ACC112 (cell line): ENCODE measurements at regions not wholly inside any gene's neighbourhood (a gene's known extent, or its start where the extent isn't known, plus 50 kb on each side); places are given as distances from the start of the nearest gene placed in this dataset.
A peak's percentile ranks its signal among the peaks of the same experiment; 100 is the strongest.
"Not testable (repeated sequence)": the region's sequence is repeated elsewhere in the genome, so short reads cannot be mapped to it uniquely, and the experiment has no call there.

Source experiments
- H2AFZ ChIP-seq: fragments of 200-600 bp; sonication (generic); one replicate; pipeline ENCODE4 v1.6.0; 2017; ENCODE audit warnings: antibody characterized with exemption, low read length; ENCODE audit not compliant: unreplicated experiment
- H3K27ac ChIP-seq: fragments of 200-600 bp; sonication (generic); 2 replicates; pipeline ENCODE4 v1.5.1; 2014; ENCODE audit warnings: low read depth, mild to moderate bottlenecking, antibody characterized with exemption, low read length, moderate library complexity
- H3K27me3 ChIP-seq: fragments of 200-600 bp; sonication (generic); 2 replicates; pipeline ENCODE4 v1.6.1; 2014; ENCODE audit warnings: mild to moderate bottlenecking, antibody characterized with exemption, low read length, moderate library complexity, mixed read lengths; ENCODE audit not compliant: insufficient read depth
- H3K36me3 ChIP-seq: fragments of 200-600 bp; sonication (generic); 2 replicates; pipeline ENCODE4 v1.6.1; 2016; ENCODE audit warnings: mild to moderate bottlenecking, antibody characterized with exemption, low read length, moderate library complexity, mixed read lengths; ENCODE audit not compliant: insufficient read depth
- H3K4me1 ChIP-seq: fragments of 200-600 bp; sonication (generic); one replicate; pipeline ENCODE4 v1.6.1; 2016; ENCODE audit warnings: low read length, mixed read lengths; ENCODE audit not compliant: insufficient read depth, unreplicated experiment, control insufficient read depth
- H3K4me3 ChIP-seq: fragments of 200-600 bp; sonication (generic); 2 replicates; pipeline ENCODE4 v1.5.1; 2014; ENCODE audit warnings: mild to moderate bottlenecking, low read depth, low read length
- H3K79me2 ChIP-seq: fragments of 200-600 bp; sonication (generic); one replicate; pipeline ENCODE4 v1.6.0; 2016; ENCODE audit warnings: low read length; ENCODE audit not compliant: control insufficient read depth, unreplicated experiment, insufficient read depth

DNA sequence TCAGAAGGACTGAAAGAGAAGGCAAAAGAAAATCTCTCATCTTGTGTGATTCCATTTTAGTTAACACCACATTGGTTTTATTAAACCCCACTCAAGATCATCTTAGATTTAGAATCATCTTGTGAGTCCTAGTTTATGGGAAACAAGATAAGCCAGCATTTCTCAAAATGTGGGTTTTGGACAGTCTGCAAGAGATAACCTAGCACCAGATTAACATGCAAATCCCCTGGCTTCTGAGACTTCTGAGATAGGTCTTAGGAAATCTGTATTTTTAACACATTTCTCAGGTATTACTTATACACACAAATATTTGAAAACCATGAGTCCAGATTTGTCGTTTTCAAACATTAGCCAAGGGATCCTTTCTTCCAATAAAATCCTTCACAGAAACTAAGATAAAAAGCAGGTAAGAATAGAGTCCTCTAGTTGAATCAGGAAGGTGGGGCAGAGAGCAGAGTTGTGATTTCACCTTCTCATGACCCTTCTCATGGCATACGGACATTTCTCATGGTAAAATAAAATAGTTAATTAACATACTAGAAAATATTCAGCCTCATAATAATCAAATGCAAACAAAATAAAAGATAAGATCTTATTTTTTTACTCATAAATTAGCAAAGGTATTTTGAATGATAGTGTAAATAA, 287.2 kb upstream of the FN1 start:
- peaks cover 35% of the 10 kb centered on the region for H3K4me1 ChIP-seq
- H3K27ac ChIP-seq, result peak overlapping the region; percentile 21
- no peak overlapping the region for H3K4me3 ChIP-seq
- no peaks in the 10 kb centered on the region for H3K79me2 ChIP-seq
- H3K27me3 ChIP-seq, result no peaks in the 10 kb centered on the region
- H3K36me3 ChIP-seq, result peaks cover 6% of the 10 kb centered on the region; the same call in 1 of the 2 replicates
- H2AFZ ChIP-seq, result peak overlapping the region; percentile 87

DNA sequence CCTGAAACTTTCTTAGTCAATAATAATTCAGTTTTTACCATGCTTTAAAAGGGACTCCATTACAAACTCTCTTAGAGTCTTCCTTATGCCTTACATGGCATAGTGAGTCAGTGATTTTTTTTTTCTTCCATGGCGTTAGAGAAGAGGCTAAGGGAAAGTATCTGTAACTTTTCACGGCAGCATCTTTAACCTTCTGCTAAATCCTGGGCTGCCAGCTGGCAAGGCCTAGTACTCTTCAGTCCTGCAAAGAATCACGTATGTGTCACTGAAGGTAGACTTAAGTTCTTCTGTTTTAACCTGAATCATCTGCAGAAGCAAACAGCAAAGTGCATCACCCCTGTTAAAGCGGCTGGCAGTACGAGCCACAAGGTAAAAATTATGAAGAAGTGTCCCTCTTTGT, 286.3 kb upstream of the FN1 start:
- no peaks in the 10 kb centered on the region for H3K27me3 ChIP-seq
- H2AFZ ChIP-seq, result no peak overlapping the region
- peaks cover 6% of the 10 kb centered on the region; the same call in 1 of the 2 replicates for H3K36me3 ChIP-seq
- H3K4me3 ChIP-seq, result no peak overlapping the region
- peak overlapping the region; percentile 13; the same call in 1 of the 2 replicates for H3K27ac ChIP-seq
- H3K79me2 ChIP-seq, result no peaks in the 10 kb centered on the region
- peaks cover 35% of the 10 kb centered on the region for H3K4me1 ChIP-seq

DNA sequence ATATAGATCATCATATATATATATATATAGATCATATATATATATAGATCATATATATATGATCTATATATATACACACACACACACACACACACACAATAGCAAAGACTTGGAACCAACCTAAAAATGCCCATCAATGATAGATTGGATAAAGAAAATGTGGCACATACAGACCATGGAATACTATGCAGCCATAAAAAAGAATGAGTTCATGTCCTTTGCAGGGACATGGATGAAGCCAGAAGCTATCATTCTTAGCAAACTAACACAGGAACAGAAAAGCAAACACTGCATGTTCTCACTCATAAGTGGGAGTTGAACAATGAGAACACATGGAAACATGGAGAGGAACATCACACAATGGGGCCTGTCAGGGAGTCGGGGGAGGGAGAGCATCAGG, 285.6 kb upstream of the FN1 start:
- not testable (repeated sequence) for H3K27me3 ChIP-seq, H3K4me3 ChIP-seq, H3K79me2 ChIP-seq, H3K27ac ChIP-seq, H2AFZ ChIP-seq, H3K36me3 ChIP-seq
- H3K4me1 ChIP-seq, result peaks cover 35% of the 10 kb centered on the region

DNA sequence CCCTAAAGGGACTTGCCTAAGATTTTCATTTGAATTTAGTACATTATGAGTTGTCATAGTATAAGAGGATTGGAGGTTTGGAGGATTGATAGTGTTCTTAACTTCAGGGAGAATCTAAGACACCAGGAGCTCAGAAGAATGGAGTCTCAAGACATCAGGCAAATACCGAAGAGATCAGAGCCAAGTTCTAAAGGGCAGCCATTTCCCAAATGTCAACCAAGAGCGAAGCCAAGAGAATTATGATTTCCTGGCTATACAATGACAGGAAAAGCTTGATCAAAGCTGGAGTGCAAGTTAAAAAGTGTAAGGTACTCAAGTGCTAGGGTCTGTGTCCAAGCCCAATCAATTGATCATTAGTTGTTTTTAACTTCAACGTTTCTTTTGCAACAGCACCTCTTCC, 283.0 kb upstream of the FN1 start:
- no peak overlapping the region; the same call in 1 of the 2 replicates for H3K27ac ChIP-seq
- no peaks in the 10 kb centered on the region for H3K36me3 ChIP-seq
- no peak overlapping the region for H3K4me3 ChIP-seq
- no peaks in the 10 kb centered on the region for H3K79me2 ChIP-seq
- no peaks in the 10 kb centered on the region for H3K27me3 ChIP-seq
- H3K4me1 ChIP-seq, result peaks cover 32% of the 10 kb centered on the region
- no peak overlapping the region for H2AFZ ChIP-seq

DNA sequence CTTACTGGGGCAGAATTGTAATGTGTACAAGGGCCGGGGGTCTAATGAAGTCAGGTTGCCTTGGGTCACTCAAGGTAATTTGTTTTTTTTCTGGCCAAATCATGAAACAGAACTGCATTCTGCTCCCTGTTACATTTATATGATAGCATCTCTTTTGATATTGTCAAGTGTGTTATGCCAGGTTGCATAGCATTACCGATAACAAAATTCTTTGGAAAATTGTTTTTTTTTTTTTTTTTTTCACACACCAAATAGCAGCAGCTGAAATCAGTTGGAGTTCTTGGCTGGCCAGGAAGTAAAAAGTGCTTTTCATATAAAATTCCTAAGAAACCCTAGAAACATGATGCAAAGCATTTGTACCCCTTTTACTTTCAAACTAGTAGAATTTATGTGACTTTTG, 282.6 kb upstream of the FN1 start:
- no peaks in the 10 kb centered on the region for H3K36me3 ChIP-seq
- no peaks in the 10 kb centered on the region for H3K27me3 ChIP-seq
- H3K4me3 ChIP-seq, result peak overlapping the region; percentile 46
- H3K27ac ChIP-seq, result peak overlapping the region; percentile 48
- H3K79me2 ChIP-seq, result no peaks in the 10 kb centered on the region
- peaks cover 36% of the 10 kb centered on the region for H3K4me1 ChIP-seq
- H2AFZ ChIP-seq, result peak overlapping the region; percentile 57

DNA sequence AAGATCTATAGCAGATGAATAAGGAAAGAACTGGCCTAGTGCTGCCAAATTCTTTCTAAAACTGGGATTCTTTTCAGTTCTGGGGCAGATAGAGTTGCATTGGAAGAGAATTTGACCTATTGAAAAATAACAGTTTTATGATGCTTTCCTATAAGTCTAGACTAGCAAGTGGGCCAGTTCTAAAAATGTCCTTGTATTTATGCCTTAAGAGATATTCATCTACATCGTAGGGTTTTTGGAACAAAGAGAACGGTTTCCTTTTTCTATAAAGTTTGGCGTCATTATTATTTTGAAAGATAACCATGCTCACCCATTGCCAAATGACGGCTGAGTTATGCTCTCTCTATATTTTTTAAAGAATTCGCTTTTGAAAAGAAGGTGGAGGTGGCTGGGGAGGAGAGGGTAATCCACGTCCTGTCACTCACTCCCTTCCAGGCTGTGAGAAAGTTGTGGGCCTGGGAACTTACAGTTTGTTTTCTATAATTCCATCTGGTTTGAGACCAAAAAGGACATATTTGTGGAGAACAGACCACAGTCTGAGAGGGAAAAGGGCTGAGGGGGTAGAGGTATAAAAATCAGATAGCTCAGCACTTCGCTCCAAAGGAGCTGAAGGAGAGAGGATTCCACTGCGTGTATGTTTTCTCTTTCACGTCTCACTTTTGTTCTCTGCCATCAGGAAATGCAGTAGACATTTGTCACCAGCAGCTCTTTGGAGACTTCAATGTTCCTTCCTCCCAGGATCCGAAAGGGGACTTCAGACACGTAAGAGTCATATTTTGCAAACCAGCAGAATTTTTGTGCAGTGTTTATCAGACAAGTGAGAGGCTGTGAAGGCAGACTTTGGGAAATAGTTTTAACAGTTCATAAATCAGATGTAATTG, 281.9 kb upstream of the FN1 start:
- peak overlapping the region; percentile 57 for H2AFZ ChIP-seq
- H3K27ac ChIP-seq, result peak overlapping the region; percentile 48
- peaks cover 37% of the 10 kb centered on the region for H3K4me1 ChIP-seq
- no peaks in the 10 kb centered on the region for H3K36me3 ChIP-seq
- no peaks in the 10 kb centered on the region for H3K79me2 ChIP-seq
- H3K4me3 ChIP-seq, result peak overlapping the region; percentile 46
- no peaks in the 10 kb centered on the region for H3K27me3 ChIP-seq

DNA sequence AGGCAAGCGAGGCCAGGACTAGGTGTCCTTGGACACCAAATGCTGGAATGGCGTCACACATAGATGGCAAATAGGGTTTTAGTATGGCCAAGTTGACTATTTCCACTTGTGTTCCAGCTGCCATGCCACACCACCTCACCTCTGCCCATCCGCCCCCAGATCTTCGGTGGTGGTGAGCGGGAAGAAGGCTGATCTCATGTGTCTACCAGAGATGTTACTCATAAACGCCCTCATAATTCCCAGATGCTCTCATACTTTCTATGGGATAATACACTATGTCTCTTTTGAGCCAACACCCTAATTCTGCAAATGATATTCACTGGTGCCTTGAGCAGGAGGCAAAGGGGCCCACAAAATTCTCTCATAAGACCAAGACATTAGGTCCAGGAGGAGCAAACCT, 281.1 kb upstream of the FN1 start:
- H3K36me3 ChIP-seq, result no peaks in the 10 kb centered on the region
- no peak overlapping the region for H3K4me3 ChIP-seq
- no peak overlapping the region for H2AFZ ChIP-seq
- no peaks in the 10 kb centered on the region for H3K79me2 ChIP-seq
- H3K27me3 ChIP-seq, result no peaks in the 10 kb centered on the region
- H3K27ac ChIP-seq, result peak overlapping the region; percentile 48
- H3K4me1 ChIP-seq, result peaks cover 40% of the 10 kb centered on the region

DNA sequence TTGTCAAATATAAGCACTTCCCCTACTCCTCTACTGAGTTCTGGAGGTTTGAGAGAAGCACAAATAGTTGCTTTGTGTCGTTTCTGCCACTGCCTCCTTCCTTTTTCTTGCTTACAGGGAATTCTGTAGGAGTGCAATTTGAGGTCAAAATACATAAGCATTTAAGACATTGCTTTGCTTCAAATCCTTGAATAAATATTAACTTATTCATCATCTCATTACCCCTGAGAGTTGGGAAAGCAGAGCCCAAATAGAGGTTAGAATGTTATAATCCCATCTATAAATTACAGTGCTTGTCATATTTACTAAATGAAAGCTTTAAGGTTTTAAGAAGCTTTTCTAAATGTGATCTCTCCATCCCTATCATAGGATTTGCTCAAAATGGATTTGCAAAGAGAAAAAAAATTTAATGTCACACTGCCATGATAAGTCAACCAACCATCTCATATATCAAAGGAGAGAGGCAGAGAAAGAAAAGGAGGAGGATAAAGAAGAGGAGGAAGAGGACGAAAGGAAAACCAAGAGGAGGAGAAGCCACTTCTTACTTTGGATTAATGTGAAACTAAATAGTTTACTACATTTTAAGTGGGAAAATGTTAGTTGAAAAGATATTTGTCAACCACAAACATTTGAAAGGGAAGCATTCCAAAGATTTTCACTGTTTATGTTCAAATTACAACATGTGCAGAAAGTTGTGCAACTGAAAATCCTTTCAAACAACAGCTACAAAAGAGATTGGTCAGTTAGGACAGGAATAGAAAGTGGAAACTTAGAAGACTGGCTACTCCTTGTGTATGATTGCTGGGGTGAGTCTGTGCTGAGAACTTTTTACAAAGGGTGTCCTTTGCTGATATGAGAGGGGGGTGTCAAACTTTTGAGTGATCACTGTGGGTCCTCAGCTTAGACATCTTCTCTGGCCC, 277.3 kb upstream of the FN1 start:
- peak overlapping the region; percentile 85 for H3K27ac ChIP-seq
- no peaks in the 10 kb centered on the region for H3K27me3 ChIP-seq
- peaks cover 45% of the 10 kb centered on the region for H3K4me1 ChIP-seq
- peak overlapping the region; percentile 20; the same call in 1 of the 2 replicates for H3K4me3 ChIP-seq
- no peaks in the 10 kb centered on the region for H3K36me3 ChIP-seq
- H3K79me2 ChIP-seq, result no peaks in the 10 kb centered on the region
- H2AFZ ChIP-seq, result peak overlapping the region; percentile 67

DNA sequence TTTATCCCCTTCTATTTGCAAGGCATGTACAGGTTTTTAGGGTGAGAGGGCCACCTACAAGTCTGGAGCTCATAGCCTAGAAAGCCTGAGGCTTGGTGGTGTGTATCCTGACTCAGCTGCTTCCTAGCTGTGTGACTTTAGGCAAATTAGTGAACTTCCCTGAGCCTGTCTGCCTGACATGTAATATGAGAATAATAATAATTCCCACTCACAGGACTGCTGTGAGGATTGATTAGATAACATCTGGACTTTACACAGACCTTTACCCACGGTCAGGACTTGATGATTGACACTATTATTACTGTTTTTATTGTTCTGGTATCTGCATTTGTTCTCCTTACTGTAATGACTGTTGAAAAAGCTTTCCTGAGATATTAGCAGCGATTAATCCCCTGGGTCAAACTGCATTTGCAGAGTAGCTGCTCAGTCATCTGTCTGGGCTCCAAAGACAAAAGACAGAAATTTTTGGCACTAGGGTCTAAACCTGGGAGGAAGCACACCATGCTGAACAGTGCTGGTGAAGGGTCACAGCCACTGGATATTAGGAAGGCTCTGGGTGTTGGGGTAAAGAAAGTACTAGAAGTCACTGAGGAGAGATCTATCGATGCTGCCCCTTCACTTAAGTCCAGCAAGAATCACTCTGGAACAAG, 276.5 kb upstream of the FN1 start:
- no peak overlapping the region for H3K4me3 ChIP-seq
- H3K4me1 ChIP-seq, result peaks cover 38% of the 10 kb centered on the region
- H2AFZ ChIP-seq, result peak overlapping the region; percentile 67
- H3K79me2 ChIP-seq, result no peaks in the 10 kb centered on the region
- no peaks in the 10 kb centered on the region for H3K27me3 ChIP-seq
- peak overlapping the region; percentile 85 for H3K27ac ChIP-seq
- no peaks in the 10 kb centered on the region for H3K36me3 ChIP-seq

DNA sequence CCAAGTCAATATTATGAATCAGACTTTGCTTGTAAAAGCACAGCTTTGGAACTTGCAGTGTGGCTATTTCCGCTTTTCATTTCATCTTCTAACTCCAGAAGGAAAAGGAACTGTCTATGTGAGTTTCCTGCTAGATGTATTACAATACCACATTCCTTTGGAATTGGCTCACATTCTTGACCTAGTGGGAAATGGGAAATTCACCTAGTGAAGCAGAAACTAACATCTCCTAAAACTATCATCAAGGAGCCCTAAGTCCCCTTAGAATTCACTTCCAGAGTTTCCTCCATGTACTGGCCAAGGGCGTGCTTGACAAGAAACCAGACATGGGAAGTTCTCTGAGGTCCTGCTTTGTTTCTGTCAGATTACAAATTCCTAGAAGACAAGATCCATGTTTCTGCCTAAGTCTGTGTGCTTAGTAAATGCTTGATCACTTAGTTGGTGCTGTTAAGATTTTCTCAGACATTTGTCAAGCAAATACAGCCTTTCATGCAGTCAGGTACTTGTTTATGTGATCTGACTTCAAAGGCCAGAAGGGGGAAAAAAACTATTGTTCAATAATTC, 275.7 kb upstream of the FN1 start:
- Histone ChIP-seq H2AFZ (peak overlapping the region; percentile 57), H3K79me2 (no peaks in the 10 kb centered on the region), H3K4me1 (peaks cover 31% of the 10 kb centered on the region), H3K27me3 (no peaks in the 10 kb centered on the region), H3K4me3 (no peak overlapping the region), H3K27ac (peak overlapping the region; percentile 85), H3K36me3 (no peaks in the 10 kb centered on the region)
